ENCODE measurements at regions not wholly inside any gene's neighbourhood (a gene's known extent, or its start where the extent isn't known, plus 50 kb on each side); places are given as distances from the start of the nearest gene placed in this dataset.
"Not testable (repeated sequence)": the region's sequence is repeated elsewhere in the genome, so short reads cannot be mapped to it uniquely, and the experiment has no call there.

- DNase-seq (ENCODE audit: low read depth, low spot score): not testable (repeated sequence)
These were observed 567.0 kb upstream of the B3GAT1 start for GRCh38 chr11:134979089-134979457.

- DNase-seq (ENCODE audit: low read depth, low spot score): no peak
These were observed 566.5 kb upstream of the B3GAT1 start for GRCh38 chr11:134978388-134979088.

DNA sequence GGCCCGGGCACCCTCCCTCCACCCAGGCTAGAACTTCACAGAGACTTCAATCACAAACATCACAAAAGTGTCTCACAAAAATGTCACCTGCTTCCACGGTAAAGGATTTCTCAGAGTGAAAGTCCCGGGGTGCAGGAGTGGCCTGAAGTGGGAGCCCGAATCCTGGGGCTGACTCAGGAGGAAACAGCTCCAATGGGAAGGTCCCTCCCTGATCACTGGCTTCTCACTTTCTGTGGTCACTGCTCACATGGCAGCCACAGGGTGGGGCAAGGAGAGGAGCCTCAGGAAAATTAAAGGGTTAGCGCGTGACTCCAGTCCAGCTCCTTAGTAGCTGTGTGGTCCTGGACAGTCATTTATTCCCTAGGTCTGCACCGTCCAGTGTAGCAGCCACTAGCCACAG is 564.5 kb upstream of the B3GAT1 start:
- no peak for DNase-seq (ENCODE audit: low read depth, low spot score)

DNA sequence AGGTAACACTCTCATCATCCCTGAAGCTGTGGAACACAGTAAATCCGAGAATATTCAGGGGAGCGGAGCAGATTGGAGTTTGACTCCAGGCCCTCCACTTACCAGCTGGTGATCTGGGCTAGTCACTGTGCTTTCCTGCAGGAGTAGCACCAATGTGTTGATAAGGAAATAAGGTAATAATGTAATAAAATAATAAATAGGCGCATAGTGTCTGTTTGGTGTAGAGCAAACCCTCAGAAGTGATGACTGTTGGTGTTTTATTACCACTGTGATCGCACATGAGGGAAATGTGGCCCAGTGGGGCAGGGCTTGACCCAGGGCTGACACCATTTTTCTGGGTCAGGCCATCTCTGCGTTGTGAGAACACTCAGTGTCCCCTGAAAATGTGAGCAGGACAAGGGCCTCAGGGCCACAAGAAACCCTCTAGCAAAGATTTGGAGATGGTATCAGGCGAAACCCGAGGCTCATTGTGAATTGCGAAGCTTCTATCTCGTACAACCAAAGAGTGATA is 563.9 kb upstream of the B3GAT1 start:
- DNase-seq (ENCODE audit: low read depth, low spot score): no peak

GRCh38 chr11:134973801-134974200 is 561.8 kb upstream of the B3GAT1 start:
- no peak for DNase-seq (ENCODE audit: low read depth, low spot score)

DNA sequence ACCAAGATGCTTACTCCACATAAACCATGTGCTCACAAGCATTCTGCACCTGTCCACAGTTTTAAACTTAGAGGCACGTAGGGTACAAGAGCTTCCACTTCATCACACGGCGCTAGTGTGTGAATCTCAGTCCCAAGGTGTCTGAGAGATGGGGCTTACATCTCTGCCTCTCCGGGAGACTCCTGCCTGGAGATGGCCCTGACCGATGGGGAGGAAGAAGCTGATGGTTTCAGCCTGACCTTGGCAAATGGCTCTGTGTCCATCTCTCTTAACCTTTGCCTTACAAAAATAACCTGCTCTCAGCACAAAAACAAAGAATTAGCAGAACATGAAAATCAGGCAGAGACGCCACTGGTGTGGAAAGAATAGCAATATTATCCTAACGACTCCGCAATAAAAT is 559.3 kb upstream of the B3GAT1 start:
- DNase-seq (ENCODE audit: low read depth, low spot score): no peak

DNA sequence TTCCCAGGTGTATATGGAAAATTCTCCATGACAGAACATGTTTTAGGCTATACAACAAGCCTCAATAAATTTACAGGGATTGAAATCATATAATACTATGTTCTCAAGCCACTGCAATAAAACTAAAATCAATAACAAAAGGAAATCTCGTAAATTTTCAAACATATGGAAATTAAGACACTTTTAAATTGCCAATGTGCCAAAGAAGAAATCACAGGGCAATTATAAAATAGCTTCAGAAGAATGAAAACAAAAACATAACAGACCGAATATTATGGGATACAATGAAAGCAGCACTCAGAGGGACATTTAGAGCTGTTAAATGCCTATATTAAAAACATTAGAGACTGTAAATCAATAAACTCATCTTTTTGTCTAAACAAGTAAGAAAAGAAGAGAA is 555.7 kb upstream of the B3GAT1 start:
- no peak for DNase-seq (ENCODE audit: low read depth, low spot score)

GRCh38 chr11:134961386-134961785 is 549.3 kb upstream of the B3GAT1 start:
- DNase-seq (ENCODE audit: low read depth, low spot score): not testable (repeated sequence)

DNA sequence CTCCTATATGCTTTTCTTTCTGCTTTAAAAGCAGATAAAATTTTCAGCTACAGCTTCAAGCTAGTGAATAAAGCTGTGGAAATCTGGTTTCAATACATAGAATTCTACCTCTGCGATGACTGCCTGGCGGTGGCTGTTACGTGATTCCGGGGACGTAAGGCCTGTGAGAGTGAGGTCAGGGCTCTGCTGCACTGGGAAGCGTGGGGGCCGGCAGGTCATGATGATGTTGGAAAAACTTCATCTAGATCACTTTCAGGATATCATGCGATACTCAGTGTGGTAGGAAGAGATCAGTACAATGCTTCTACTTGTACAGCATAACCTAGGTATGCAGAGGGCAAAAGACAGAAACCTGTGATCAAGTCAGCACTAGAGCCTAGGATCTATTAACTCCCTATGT is 546.8 kb upstream of the B3GAT1 start:
- DNase-seq (ENCODE audit: low read depth, low spot score): no peak

DNA sequence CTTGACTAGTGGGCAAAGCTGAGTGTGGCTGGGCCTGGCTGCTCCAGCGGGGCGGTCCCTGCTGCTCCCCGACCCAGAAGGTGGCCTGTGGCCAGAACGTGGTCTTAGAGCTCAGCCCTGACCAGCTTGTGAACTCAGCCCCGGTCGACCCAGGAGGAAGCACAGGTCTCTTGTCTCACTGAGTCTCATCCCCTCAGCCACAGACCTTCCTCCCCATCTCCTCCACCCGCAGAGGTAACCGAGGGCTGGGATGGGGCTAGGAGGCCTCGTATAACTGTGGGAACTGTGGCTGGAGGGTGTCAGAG is 546.2 kb upstream of the B3GAT1 start:
- no peak for DNase-seq (ENCODE audit: low read depth, low spot score)

DNA sequence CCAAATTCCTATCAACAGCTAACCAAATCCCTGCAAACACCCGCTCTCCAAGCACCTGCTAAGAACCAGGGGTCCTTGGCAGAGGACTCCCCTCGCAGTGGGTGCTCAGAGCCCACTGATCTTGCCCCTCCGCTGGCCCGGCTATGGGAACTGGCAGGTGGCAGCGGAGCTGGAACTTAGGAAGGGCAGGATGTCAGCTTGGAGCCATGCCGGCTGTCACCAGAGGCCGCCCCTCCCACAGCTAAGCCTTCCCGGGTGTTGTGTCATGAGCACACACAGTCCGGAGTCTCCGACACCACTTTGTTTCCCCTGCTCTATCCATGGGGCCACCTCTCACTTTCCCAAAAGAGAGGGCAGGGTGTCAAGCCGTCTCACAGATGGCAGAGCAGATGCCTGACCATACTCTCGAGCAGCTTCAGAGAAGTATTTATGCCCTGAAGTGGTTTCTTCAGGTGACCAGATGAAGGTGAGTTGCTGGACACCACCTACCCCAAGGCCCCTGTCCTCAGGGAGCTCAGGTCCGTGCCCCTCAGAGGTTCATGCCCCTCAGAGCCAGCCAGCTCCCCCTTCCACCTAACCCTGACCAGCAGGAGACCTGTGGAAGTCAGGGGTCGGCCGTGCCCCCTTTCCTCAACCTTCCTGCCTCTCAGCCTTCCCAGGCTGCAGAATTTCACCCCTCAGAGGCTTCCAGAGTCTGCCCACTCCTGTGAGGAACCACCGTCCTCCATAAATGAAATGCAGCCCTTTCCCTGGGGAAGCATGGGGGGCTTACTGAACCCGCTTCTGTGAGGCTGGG is 545.7 kb upstream of the B3GAT1 start:
- no peak for DNase-seq (ENCODE audit: low read depth, low spot score)

DNA sequence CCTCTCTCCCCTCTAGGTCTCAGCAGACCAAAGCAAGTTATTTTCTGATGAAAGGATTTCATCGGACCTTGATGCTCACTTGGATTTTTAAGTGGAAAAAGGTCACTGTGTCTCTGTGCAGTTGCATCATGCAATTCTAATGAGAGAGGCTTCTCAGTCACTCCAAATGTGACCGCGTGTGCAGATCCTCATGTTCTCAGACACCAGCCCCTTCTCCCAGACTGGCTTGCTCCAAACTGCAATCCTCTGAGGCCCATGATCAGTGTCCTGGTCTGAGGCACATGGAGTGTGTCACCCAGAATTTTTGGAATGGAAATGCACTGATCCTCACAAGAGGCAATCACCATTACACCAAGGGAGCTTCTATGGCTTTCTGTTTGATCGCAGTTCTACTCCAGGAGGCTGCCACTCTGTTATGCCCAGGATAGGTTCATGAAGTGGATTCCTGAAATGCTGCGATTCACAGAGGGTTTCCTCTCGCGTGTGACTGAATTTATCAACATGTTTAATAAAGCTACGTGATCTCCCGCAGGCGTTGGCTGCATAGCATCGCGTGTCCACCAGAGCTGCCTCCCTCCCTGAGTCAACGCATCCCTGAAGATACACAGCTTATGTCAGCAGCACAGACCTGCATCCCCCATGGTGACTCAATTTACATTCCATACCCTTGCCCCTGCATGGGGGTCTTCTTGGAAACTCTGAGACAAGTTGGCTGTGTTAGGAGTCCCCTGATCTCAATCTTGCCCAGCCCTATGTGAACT is 544.6 kb upstream of the B3GAT1 start:
- DNase-seq (ENCODE audit: low read depth, low spot score): no peak

- DNase-seq (ENCODE audit: low read depth, low spot score): not testable (repeated sequence)
These were observed 543.9 kb upstream of the B3GAT1 start for GRCh38 chr11:134955970-134956369.

- DNase-seq (ENCODE audit: low read depth, low spot score): no peak
These were observed 543.2 kb upstream of the B3GAT1 start for GRCh38 chr11:134955281-134955680.

GRCh38 chr11:134954456-134954855 is 542.4 kb upstream of the B3GAT1 start:
- not testable (repeated sequence) for DNase-seq (ENCODE audit: low read depth, low spot score)

- not testable (repeated sequence) for DNase-seq (ENCODE audit: low read depth, low spot score)
These were observed 541.5 kb upstream of the B3GAT1 start for GRCh38 chr11:134953417-134953970.

GRCh38 chr11:134951305-134951700 is 539.3 kb upstream of the B3GAT1 start:
- peak; percentile 62 for DNase-seq (ENCODE audit: low read depth, low spot score)

- no peak for DNase-seq (ENCODE audit: low read depth, low spot score)
These were observed 538.8 kb upstream of the B3GAT1 start for GRCh38 chr11:134950692-134951304.

DNA sequence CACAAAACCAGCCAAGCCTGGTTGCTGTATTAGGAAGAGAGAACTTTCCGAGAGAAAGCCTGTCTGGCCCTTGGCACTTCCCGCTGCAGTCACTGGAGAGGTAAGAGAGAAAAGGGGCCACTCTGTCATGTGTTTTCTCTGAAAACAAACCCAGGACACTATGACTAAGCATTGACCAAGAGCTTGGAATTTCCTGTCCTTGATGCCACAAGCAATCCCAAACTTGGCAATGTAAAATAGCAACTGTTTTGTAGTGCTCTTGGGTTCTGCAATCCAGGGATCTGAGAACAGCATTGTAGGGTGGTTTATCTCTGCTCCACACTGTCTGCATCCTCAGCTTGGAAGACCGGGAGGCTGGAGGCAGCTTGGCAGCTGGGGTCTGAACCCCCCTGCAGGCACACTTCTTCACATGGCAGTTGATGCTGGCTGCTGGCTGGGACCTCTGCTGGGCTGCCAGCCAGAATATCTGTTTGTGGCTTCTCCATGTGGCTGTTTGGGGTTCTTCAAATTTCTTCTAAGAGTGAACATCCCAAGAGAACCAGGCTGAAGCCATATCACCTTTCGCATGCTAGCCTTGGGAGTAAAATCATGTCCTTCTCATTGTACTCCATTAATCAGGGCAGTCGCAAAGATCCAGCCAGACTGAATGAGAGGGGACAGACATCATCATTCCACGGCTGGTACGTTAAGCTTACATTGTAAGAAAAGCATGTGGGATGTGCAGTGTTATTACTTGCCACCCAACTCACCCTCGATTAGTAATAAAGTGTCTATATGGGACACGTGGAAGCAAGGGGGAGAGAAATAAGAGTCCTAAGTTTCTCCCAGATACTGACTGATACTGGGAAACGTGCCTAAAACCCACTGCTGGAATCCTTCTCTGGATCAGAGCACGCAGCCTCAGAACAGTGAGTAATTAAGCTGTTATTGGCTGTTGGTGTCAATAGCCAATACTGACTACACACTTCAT is 537.4 kb upstream of the B3GAT1 start:
- DNase-seq (ENCODE audit: low read depth, low spot score): no peak

GRCh38 chr11:134947556-134947955 is 535.5 kb upstream of the B3GAT1 start:
- DNase-seq (ENCODE audit: low read depth, low spot score): no peak

Data from brain pericyte (primary cell).